NCI-H748 (cell line): ENCODE measurements at regions not wholly inside any gene's neighbourhood (a gene's known extent, or its start where the extent isn't known, plus 50 kb on each side); places are given as distances from the start of the nearest gene placed in this dataset.

Experiments used
- DNase-seq: peaks from one replicate; lab custom pipeline; 2025; ENCODE audit not compliant: unreplicated experiment; lab: John Stamatoyannopoulos, UW

DNA sequence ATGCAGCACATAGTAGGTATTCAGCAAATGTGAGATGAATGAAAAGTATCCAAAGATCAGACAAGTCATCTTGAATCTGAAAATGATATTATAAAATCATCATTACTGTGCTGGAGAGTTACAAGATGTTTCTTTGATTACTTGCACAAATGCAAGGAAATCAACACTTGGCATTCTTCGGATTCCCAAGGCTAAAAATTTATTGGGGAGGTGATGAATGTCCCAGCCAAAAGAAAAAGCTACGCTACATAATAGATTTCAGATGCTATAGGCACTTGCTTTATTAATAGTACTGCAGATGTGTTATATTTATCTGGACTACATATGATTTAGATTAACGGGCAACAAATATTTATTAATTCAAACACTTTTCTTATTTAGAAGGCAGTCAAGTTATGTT, 286.7 kb upstream of the TENM3 start:
- no peak for DNase-seq

DNA sequence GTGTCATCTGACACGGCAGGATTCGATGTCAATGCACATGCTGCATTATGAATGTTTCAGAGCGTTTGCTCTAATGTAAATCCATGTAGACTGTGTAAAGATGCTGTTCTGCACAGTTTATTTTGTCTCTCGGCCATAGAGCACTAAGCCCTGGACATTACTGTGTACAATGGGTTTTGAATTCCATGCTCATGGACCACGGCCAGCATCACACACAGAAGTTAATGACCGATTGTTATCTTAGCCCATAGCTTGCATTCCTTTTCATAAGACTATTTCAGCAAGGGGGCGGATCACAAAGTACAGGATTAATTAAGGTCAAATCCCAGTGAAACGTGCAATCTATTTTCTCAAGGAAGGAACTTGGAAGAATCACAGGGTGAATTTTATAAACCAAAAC, 286.1 kb upstream of the TENM3 start:
- peak; percentile 8 for DNase-seq

DNA sequence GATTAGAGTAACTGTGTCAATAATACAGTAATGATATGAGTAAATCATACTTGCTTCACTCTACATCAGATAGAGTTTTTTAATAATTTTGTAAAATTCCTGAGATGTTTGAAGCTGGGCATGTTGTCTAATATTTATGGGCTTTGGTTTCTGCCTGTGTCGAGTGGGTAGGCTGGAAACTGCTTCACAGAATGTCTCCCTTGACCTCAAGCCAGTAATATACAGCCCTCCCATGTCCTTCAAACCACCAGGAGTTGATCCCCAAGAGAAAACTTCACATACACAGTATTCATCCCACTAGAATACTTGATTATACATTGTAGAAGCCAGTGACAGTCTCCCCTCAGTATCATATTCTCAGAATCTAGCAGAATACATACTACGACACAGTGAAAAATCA, 284.8 kb upstream of the TENM3 start:
- DNase-seq: no peak

DNA sequence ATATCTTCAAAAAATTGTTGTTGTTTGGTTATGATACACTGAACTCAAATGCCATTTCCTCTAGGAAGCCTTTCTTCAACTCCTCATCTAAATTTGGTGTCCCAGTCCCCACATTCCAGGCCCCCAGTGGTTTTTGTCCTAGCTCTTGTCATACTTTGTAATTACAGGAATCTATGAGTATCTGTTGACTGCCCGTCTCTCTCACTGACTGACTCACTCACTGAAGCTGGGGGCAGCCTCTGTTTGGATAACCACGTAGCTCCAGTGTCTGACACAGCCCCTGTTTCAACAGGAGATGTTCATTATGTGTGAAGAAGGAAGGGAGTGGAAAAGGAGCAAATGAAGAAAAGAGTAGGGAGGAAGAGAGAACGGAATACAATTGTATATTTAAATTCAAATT, 284.1 kb upstream of the TENM3 start:
- no peak for DNase-seq

DNA sequence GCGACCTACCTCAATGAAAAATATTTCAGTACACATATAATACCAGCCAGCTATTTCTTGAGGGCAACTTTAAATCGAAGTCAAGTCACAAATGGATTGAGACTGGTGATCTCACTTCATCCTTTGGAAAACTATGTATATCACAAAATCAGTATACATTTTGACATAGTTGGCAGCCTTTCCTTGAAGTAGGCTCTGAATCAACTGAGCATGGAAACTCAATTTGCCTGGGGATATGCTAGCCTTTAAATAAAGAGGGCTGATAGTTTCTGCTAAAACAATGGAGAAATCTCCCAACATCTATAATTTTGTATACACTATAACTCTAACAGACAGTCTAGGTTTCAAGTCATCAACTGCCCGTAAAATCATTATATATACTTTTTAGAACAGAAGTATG, 282.8 kb upstream of the TENM3 start:
- DNase-seq: no peak

DNA sequence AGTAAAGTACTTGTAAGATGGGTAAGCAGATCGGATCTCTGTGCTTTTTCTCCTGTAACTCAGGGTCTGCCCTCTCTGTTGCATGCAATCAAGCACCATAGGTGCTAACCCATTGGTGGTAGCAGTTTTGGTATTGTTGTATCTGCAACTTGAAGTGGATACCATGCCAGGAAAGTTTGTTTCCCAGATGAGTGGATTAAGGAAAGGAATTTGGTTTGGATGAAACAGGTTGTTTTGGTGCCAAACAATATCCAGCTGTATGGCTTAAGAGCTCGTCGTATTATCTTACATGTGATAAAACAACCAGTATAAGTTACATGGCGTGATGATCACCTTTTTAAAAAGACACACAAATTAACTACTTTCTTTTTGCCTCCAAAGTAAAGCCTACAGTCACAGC, 280.9 kb upstream of the TENM3 start:
- no peak for DNase-seq

DNA sequence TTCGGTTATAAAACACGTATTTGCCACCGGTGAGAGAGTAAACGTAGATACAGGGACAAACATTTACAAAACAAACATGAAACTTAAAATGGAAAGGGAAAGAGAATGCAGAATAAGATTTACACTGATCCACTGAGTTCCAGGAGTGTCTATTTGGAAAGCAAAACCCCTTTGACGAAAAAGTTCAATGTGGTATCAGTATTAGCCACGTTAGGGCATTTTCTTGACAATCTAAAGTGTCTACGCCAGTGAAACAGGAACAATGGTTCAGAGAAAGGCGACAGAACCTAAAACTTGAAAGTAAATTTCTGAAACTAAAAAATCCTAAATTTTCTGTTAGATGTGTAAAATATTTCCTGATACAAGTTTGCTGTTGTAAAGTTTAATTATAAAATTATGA, 278.5 kb upstream of the TENM3 start:
- DNase-seq: no peak

DNA sequence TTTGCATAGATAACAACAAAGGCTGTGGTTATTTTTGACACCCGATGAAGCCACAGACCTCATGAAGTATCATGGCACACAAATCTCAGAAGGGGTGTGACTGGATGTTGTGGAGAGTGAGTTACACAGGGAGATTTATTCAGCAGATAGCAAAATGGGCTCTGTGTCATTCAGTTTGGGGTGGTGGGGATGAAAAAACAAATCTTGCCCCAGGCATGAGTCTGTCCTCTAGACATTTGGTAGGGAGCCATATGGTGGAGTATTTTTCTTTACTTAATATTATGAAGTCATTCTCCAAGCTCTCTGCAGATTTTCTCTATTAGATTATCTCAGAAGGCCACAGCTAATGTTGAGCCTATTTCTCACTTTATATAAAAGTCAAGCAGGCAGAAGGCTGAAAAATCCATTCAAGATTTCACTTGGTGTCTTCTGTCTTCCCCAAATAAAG, 277.1 kb upstream of the TENM3 start:
- DNase-seq: no peak

DNA sequence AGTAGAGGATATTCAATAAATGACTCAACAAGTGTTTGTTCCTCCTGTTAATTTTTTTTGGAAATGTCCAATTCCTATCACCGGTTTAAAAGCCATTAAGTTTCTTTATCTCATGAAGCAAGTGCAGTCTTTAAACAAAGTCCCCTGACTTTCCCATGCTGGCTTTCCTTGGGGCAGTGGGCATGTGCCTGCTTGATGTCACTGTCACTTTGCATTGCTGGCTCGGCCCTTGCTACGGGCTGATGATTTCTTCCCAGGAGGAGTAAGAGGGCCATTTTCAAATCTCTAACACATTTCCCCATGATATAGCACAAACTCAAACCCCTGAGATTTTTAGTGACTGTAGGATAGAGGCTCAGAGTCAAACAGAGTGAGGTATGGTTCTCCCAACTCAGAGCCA, 275.8 kb upstream of the TENM3 start:
- DNase-seq: no peak

DNA sequence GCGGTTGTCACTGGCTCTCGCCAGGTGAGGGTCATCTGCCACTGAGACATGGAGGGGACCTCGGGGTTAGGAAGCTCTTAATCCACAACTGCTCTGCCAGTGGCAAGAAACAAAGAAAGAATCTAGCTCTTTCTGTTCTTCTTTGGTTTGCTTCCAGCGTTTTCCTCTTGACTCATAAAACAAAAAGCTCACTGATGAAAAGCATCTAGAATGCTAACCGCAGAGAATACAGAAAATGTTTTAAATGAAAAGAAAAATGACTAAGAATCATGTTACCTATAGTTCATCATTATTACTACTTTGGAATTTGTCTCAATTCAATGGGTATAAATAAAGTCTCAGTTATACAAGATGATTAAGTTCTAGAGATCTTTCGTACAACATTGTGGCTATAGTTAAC, 274.8 kb upstream of the TENM3 start:
- no peak for DNase-seq

DNA sequence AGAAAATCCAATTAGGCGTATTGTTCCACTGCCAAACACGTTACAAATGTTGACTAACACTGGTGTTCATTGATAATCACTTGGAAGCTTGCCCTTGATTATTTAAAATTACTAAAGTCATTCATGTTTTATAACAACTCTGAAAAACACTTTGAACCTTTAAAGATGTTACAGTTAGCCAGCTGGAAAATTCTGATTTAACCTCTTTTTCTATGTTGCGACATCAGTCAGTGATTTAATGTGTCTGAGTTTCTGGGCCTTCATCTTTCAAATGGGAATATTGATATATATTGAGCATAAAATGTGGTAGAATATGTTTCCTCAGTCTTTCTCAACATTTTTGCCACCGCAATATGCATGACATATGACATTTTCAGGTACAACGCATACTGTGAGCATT, 274.1 kb upstream of the TENM3 start:
- no peak for DNase-seq

DNA sequence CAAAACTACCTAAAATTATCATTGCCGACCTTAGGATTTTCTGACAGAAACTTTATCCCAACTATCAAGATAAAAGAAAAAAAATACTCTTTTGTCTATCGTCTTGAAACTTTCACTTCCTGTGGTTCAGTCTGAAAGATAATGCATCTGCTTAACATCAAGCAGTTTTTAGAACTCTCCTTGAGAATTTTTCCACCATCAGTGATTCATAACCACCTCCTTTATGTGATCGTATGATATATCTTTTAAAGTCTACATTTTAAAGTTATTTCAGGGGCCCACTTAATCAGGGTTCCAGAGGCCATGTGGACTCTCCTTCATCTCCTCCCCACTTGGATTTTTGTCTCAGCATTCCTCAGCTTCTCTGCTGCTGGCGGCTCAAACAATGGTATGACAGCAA, 272.8 kb upstream of the TENM3 start:
- DNase-seq: no peak

DNA sequence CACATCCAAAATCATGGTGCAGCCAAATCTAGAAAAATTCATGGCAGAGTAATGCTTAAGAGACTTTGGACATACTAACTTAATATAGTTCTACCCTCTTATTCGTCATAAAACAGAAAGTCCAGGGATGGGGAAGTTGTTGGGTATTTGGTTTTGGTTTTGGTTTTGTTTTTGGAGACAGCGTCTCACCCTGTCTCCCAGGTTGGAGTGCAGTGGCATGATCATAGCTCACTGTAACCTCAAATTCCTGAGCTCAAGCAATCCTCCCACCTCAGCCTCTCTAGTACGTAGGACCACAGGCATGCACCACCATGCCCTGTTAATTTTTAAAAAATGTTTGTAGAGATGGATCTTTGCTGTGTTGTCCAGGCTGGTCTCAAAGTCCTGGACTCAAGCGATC, 271.8 kb upstream of the TENM3 start:
- no peak for DNase-seq

DNA sequence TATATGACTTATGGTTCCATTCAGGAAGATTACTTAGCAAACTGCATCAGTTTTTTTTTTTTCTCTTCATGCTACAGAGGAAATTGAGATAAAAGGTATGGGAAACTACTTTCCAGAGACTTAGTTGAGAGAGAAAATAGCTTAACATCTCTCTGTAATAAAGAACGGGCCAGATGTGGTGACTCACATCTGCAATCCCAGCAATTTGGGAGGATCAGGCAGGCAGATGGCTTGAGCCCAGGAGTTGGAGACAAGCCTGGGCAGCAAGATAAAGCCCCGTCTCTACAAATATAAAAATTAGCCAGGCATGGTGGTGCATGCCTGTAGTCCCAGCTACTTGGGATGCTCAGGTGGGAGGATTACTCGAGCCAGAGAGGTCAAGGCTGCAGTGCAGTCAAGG, 271.2 kb upstream of the TENM3 start:
- no peak for DNase-seq

DNA sequence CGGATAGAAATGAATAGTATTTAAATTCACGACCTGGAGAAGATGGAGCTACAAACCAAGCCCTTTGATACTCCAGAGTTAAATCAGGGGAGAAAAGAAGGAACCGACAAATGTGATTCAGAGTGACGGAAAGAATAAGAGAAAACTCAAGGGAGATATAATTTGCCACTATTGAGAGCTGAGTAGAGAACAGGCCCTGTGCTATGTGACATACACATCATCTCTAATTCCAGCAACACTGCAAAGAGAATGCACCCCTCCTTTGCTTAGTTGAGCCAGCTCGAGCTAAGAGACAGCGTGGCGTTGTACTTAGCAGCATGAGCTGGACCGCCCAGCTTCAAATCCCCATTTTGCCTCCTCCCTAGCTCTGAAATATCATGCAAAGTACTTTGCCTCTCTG, 266.4 kb upstream of the TENM3 start:
- DNase-seq: no peak

DNA sequence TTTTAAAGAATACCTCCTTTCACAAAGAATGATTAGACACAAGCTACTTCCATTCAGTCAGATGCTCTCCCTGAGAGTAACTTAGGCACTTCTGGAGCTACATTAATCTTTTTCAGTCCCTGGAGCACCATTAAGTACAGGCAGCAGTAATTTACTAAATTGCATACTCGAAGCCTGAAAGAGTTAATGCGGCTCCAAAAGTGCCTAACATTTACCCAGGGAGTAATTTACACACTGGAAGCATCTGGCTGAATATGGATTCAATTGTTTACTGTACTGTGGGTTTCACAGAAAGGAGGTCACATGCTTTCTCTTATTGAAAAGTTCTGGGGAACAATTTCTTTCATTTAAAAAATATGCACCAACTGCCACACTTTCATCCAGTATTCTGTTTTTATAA, 260.8 kb upstream of the TENM3 start:
- DNase-seq: peak; percentile 92

DNA sequence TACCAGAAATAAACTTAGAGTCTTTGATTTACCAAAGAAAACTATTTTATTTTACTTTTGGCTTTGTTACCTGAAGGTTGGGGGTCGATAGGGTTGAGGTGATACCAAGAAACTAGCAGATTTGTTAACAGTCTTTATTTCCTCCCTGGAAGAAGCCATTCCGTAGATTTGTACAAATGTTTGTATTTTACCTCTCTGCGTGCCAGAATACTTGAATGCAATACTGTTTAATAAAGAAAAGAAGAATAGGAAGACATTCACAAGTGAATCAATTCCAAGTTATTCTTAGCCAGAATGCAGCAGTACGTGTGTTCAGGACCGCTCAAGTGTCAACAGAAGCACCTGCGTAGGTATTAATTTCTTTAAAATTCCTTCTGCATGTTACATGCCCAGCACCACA, 260.3 kb upstream of the TENM3 start:
- peak; percentile 14 for DNase-seq

DNA sequence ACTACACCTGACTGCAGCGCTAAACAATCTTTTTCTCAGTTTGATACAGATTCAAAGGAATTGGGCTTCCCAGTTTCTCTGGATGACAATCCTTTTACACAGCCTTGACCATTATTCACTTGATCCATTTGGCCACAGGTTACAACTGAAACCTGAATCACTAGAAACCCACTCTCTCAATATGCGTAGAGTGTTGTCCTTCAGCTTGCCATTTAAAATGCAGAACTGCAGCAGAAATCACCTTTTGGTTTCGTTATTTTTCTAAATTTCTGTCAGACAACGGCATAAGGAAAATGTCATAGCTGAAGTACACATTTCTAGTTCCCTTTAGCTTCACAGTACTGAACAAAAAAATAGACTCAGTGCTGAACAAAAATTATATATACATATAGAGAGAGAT, 255.8 kb upstream of the TENM3 start:
- no peak for DNase-seq

DNA sequence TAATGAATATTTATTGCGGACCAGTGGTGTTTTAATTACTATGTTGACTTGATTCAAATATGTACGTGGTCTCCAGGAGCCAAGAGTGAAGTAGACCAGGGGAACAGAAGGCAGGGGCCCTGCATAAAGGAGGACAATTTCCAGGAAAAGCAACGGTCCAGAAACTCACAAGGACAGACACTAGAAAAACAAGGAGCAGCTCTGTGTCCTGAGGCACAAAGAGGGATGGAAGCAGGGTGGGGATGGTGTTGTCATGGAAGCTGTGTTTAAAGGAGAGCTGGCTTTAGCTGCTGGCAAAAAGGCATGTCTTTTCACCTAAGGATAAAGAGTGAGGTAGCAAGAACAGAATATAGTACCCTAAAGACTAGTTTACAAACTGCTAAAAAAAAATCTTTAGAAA, 254.1 kb upstream of the TENM3 start:
- DNase-seq: no peak

DNA sequence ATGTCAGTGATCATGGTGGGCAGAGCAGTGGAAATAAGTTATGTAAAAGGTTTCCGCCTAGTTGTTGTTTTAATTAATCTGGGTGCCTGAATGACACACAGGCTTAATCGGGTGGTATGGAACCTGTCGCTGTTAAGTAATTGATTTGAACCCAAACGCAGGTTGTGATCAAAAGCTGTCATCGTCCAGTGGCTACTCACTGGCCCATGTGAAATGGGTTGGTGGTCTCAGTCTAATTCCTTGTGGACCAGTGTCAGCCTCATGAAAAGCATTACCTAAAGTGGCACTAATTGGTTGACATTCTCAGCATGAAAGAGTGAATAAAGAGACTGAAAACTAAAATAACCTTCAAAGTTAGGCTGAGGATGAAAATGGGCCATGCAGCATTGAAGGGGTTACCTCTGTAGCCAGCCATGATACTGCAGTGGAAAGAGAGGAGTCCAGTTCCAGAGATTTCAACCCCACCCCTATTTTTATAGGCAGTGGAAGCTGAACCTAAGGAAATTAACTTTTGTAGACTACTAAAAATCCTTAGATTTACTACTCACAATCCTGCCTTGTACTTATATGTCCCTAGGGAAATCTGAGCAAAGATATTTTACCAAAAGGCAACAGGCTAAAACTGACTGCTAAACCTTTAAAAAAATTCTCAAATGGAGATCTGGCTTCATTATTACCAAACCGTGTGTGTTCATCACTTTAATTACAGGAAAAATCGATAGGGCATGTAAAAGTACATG, 251.7 kb upstream of the TENM3 start:
- DNase-seq: no peak

DNA sequence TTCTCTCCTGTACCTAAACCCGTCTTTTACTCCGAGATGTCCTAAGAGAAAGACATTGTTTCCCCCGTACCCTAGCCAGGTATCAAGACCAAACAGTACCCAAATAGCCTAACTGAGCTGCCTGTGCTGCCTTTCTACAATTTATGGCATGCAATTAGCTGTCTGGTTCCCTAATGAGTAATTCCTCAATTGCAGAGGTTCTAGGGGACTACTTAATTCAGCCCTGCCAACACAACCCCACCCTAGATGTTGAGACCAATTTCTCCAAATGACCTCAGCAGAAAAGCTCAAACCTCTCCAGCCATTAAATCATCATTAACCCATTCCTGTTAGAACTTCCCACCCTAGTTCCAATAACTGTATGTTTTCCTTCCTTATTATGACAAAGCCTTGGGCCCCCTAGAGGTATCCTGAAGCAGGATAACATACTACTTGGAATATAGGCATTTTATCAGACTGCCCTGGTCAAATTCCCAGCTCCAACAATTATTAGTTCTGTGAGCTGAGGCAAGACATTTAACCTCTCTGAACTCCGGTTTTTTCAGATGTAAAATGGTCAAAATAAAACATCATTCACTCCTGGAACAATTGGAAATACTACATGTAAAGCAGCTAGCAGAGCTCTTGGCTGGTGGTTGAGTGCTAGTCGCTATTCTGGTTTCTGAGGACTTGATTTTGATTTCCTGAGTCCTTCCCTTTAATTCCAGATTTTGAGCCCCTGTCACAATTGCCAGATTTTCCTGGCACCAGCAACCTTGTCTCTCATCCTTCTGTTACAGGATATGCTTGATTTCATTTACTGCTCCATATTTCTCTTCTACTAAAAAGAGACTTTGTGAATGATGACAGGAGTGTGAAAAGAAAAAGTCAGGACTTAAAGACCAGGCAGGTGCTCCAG, 244.6 kb upstream of the TENM3 start:
- DNase-seq: no peak

DNA sequence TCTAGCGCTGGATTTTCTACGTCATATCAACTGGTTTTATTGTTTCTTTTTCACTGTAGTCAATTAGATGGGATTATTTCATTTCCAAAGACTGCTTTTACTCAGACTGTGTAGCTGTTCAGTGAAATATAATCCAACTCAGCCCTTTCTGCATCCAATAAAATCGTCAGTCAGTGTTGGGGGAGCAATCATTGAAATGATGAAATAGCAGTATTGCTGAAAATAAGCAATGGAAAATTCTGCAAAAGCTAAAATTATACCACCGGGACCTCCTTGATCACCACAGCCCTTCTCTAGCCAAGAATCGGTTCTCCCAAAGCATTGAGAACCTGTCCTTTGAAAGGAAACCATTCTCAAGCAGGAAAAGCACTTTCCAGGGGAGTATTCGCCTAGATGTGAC, 243.1 kb upstream of the TENM3 start:
- DNase-seq: no peak

DNA sequence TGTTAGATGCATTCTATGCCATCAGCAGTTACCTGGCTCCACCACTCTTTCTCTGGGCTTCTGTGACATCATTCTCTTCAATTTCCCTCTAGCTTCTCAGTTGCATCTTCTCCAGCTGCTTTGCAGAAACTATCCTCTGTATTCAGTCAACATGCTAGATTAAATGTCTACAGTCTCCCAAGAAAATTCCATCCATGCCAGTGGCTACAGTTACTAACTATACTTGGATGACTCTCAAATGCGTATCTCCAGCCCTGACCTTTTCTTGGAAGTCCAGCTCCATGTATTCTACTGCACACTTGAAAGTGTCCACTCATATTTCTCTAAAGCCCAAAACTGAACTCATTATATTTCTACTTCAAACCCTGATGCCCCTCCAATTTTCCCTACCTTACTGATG, 232.3 kb upstream of the TENM3 start:
- DNase-seq: no peak
